ENCODE measurements at regions not wholly inside any gene's neighbourhood (a gene's known extent, or its start where the extent isn't known, plus 50 kb on each side); places are given as distances from the start of the nearest gene placed in this dataset.

DNA sequence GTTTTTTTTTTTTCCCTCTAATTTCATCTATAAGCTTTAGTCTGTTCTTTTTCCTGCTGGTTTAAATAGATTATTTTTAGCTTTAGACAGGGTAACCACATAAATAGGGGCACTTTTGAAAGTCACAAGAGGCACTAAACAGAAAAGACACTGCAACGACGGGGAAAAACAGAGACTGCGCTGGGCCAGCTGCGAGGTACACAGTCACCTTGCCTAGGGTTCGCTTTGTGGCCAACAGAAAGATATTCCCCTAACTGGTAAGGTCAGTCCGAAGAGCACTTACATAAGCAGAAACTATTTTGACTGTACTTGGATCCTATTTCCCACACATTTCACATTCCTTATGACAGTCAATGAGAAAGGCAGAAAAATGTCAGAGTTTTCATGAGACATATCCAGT, 175.6 kb upstream of the PHF14 start:
- DNase-seq (ENCODE audit: extremely low read depth in 1 of 2, low read depth in 1 of 2) = no peak

- no peak for DNase-seq (ENCODE audit: extremely low read depth in 1 of 2, low read depth in 1 of 2)
Measured at GRCh38 chr7:10799475-10799874, 174.2 kb upstream of the PHF14 start.

DNA sequence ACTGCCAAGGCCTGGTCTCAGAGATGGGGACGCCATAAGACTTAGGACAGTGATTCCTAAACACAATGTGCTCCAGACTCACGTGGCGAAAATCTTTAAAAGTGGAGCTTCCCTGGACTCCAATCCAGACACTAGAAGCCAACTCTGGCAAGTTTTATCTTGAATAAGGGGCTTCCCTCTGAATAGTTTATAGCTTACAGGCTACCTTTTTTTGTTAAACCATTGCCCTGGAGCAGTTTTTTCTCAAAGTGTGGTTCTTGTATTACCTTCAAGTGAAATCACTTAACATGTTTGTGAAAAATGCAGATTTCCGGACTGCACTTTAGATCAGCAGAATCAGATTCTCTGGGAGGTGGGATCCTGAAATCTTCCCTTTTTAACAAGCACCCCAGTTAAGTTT, 171.7 kb upstream of the PHF14 start:
- no peak for DNase-seq (ENCODE audit: extremely low read depth in 1 of 2, low read depth in 1 of 2)

DNA sequence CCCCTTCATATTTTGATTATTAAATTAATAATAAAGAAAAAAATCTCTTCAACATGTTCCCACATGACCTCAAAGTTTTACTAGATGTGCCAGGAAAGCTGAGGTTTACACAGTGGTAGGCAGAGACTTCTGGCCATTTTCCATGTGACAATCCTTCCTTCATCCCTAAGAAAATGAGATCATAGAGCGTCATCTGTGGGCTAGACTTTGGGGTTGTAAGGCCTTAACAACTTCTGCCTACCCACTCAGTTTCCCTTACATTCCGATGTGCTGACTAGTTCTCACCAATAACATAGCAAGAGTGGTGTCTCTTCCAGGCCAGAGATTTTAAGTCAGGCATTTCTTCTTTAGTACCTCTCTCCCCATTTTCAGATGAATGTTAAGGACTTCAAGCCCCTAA, 171.1 kb upstream of the PHF14 start:
- no peak for DNase-seq (ENCODE audit: extremely low read depth in 1 of 2, low read depth in 1 of 2)

- no peak for DNase-seq (ENCODE audit: extremely low read depth in 1 of 2, low read depth in 1 of 2)
Measured at GRCh38 chr7:10803720-10804119, 170.0 kb upstream of the PHF14 start.

GRCh38 chr7:10804770-10805169, 168.9 kb upstream of the PHF14 start:
- DNase-seq (ENCODE audit: extremely low read depth in 1 of 2, low read depth in 1 of 2) = no peak

GRCh38 chr7:10815546-10815945, 158.1 kb upstream of the PHF14 start:
- DNase-seq (ENCODE audit: extremely low read depth in 1 of 2, low read depth in 1 of 2) = no peak

DNA sequence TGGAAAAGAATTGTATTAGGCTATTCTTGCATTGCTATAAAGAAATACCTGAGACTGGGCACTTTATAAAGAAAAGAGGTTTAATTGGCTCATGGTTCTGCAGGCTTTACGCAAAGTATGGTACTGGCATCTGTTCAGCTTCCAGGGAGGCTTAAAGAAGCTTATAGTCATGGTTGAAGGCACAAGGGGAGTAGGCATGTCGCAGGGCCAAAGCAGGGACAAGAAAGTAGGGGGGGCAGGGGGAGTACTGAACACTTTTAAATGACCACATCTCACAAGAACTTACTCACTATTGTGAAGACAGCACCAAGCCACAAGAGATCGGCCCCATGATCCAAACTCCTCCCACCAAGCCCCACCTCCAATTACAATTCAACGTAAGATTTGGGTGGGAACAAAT, 152.5 kb upstream of the PHF14 start:
- no peak for DNase-seq (ENCODE audit: extremely low read depth in 1 of 2, low read depth in 1 of 2)

DNA sequence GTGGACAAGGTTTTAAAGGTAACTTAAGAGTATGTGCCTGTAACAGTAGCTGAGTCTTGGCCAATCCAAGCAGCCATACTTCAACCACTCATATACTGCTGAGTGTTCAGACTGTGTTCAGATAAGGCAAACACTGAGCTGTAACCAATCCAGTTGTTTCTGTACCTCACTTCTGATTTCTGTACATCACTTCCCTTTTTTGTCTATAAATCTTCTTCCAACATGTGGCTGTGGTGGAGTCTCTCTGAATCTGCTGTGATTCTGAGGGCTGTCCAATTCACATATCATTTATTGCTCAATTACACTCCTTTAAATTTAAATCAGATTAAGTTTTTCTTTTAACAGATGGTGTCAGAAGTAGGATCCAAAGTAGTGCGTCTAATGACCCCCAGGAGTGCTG, 149.5 kb upstream of the PHF14 start:
- DNase-seq (ENCODE audit: extremely low read depth in 1 of 2, low read depth in 1 of 2) = no peak

GRCh38 chr7:10838228-10838627, 135.4 kb upstream of the PHF14 start:
- DNase-seq (ENCODE audit: extremely low read depth in 1 of 2, low read depth in 1 of 2) = no peak

- no peak for DNase-seq (ENCODE audit: extremely low read depth in 1 of 2, low read depth in 1 of 2)
Measured at GRCh38 chr7:10845225-10845624, 128.4 kb upstream of the PHF14 start.

DNA sequence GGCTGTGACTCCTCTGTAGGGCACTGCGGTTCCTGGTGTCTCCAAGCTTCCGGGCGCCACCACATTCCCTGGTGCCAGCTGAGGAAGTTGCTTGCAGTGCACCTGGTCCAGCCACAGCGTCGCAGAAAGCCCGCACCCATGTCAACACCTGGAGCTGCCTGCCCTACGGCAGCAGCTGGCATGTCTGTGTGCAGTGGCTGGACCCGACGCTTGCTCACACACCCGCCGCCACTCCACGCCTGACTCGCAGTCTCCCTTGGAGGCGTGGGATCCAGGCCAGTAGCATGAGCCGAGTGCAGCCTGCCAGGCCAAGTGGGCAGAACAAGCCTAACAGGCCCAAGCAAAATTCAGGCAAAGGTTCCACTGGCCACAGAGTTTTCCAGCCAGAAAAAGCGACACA, 118.1 kb upstream of the PHF14 start:
- no peak for DNase-seq (ENCODE audit: extremely low read depth in 1 of 2, low read depth in 1 of 2)

DNA sequence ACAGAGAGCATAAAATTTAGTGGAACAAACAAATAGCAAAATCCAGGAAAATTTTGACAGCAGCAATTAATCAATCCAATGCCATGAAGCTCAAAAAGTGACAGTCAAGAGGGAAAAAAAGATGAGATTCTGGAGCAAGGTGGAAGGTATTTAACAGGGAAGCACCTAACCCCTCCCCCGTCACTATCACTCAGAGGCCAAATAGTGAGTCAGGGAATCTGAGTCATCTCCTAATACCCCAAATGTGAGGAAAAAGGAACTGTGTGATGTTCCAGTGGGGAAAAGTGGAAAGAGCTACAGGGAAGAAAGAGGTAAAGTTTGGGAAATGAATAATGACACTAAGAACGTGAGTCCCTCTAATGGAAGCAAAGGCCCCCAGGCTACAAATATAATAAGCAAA, 113.2 kb upstream of the PHF14 start:
- DNase-seq (ENCODE audit: extremely low read depth in 1 of 2, low read depth in 1 of 2) = no peak

DNA sequence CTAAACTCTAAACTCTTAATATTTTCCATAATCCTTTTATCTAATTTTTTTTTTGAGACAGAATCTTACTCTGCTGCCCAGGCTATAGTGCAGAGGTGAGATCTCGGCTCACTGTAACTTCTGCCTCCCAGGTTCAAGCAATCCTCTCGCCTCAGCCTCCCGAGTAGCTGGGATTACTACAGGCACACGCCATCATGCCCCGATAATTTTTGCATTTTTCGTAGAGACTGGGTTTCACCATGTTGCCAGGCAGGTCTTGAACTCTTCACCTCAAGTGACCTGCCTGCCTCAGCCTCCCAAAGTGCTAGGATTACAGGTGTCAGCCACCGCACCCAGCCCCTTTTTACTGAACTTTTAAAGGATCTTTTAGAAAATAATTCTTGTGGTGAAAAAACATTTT, 110.2 kb upstream of the PHF14 start:
- DNase-seq (ENCODE audit: extremely low read depth in 1 of 2, low read depth in 1 of 2) = no peak

DNA sequence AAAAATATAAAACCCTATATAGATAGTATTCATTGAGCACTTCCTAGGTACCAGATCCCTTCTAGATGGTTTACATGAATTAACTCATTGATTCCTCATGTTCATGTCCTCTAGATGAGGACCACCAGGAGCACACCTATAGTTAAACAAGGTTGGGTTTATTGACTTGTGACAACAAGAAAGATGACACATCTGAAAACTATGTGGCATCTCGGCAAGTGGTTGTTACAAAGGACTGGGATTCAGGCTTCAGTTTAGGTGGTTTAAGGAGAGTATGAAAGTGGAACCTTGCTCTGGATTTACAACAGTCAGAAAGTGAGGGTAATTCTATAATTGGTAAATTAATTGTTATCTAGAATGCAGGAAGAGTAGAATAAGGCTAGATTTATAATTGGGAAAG, 99.0 kb upstream of the PHF14 start:
- no peak for DNase-seq (ENCODE audit: extremely low read depth in 1 of 2, low read depth in 1 of 2)

DNA sequence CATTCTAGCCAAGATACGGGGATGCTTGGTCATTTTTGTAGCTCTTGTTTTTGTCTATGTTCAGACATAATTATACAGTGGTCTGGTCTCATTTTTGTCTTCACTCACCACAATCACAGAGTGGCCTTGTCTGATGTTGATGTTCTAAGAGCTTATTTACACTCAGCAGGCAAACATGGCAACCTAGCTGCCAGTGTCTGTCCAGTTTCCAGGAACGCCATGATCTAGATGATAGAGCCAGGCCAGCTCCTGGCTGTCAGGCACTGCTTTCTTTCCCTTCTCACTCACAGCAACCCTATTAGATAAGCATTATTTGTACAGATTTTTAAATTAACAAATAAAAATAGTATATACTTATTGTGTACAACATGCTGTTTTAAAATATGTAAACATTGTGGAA, 98.6 kb upstream of the PHF14 start:
- DNase-seq (ENCODE audit: extremely low read depth in 1 of 2, low read depth in 1 of 2) = no peak

- DNase-seq (ENCODE audit: extremely low read depth in 1 of 2, low read depth in 1 of 2) = no peak
Measured at GRCh38 chr7:10888861-10889260, 84.8 kb upstream of the PHF14 start.

DNA sequence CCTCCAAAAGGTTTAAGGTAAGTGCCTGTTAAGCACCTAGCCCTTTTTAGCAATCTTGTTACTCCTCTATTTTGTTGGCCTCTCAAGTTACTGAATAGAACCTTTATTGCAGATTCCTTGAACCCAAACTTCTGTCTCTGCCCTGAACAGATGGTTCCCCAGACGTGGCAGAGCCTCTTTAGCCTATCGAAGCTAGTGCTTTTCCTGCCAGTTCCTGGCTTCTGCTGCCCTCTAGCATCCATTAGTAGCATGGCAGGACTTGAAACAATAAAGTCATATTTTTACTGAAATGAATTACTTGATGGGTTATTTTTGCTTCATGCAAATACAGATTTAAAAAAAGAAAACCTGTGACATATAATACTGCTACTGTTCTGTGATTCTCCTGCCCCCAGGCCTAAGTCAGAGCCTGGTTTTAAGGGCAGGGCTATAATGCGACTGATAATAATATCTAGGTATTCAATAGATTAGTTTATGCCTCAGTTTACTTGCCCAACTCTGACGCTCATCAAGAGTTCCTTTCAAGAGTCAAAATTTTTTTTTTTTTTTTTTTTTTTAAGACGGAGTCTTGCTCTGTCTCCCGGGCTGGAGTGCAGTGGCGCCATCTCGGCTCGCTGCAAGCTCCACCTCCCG, 84.3 kb upstream of the PHF14 start:
- peak in 1 of 2 donors; percentile 8 for DNase-seq (ENCODE audit: extremely low read depth in 1 of 2, low read depth in 1 of 2)

DNA sequence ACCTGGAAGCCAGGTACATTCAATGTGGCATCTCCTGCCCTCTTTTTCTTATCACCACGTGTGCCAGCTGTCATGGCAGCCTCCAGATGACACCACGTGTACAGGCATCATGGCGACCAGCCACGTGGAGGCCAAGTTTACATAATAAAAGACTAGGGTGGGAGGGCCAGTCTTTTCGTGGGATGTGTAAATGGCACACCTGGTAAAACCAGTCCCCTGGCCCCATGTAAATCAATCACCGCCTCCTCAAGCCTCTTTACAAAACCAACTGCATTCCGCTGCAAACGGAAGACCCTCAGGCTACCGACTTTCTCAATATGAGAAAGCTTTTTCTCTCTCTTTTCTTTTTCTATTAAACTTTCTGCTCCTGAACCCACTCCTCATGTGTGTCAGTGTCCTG, 65.1 kb upstream of the PHF14 start:
- DNase-seq (ENCODE audit: extremely low read depth in 1 of 2, low read depth in 1 of 2) = no peak

DNA sequence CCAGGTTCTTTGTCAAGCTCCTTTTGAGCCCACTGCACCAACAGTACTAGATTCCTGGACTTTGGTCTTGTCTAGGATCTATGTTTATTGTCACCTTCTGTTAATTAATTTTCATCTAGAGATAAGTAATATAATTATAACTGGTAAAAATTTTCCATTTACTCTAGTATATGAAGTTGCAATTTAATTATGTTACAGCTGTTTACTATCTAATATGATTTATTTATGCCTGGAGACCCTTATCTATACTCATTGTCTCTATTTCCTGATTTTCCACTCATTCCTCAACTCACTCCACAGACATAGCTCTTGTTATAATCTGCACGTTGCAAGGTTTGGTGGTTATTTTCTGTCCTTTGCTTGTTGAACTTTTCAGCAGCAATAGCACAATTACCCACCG, 63.2 kb upstream of the PHF14 start:
- no peak for DNase-seq (ENCODE audit: extremely low read depth in 1 of 2, low read depth in 1 of 2)

- DNase-seq (ENCODE audit: extremely low read depth in 1 of 2, low read depth in 1 of 2) = no peak
Measured at GRCh38 chr7:10912077-10912476, 61.6 kb upstream of the PHF14 start.

DNA sequence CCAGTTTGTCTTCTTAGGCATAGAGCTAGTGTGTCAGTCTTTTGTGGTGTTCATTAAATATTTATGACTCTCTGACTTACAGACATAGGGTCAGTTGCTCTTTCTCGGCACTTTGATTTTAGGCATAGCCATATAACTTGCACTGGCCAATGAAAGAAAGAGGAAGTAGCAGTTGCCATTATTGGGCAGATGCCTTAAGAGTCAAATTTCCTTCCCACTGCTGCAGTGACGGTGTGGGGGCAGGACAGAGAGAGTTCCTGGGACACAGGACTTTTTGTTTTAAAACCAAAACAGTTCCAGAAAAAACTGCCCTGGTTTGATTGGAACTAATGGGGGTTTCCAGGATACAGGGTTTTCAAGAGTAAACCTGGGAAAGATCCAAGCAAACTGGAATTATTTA, 60.2 kb upstream of the PHF14 start:
- no peak for DNase-seq (ENCODE audit: extremely low read depth in 1 of 2, low read depth in 1 of 2)

DNA sequence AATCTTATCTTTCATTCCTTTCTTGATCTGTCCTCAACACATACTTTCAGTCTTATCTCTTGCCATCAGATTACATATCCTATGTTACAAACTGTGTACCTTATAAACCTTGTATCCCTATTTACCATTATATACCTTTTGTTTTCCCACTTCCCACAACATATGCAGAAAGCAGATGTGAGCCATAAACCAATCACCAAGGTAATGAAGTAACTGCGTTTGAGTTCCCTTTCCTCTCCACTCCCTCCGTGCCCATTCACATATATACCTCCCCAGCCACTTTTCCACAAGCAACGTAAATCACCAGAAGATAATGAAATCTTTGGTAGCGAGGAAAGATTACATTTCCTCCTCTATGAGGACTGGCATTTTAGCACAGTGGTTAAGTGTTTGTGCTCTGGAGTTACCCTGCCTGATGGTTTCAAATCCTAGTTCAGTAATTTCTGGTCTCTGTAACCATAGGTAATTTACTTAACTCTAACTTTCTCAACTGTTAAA, 55.5 kb upstream of the PHF14 start:
- DNase-seq (ENCODE audit: extremely low read depth in 1 of 2, low read depth in 1 of 2) = no peak
